Nephron progenitor cell (in vitro differentiated cells): ENCODE measurements at regions not wholly inside any gene's neighbourhood (a gene's known extent, or its start where the extent isn't known, plus 50 kb on each side); places are given as distances from the start of the nearest gene placed in this dataset.

ENCODE experiments used
- DNase-seq: peaks from one replicate; pipeline ENCODE4 v3.0.0; 2021
- H3K27ac Mint-ChIP-seq: 2 replicates; pipeline ENCODE4 v1.8.0; 2021; ENCODE audit warnings: mild to moderate bottlenecking, moderate library complexity, mixed read lengths
- H3K27me3 Mint-ChIP-seq: 2 replicates; pipeline ENCODE4 v1.8.0; 2021; ENCODE audit warnings: mild to moderate bottlenecking, low read depth, mixed read lengths; ENCODE audit not compliant: poor library complexity
- H3K36me3 Mint-ChIP-seq: 2 replicates; pipeline ENCODE4 v1.8.0; 2021; ENCODE audit warnings: low read depth, mixed read lengths
- H3K4me1 Mint-ChIP-seq: 2 replicates; pipeline ENCODE4 v1.8.0; 2021; ENCODE audit warnings: mixed read lengths
- H3K4me3 Mint-ChIP-seq: 2 replicates; pipeline ENCODE4 v1.8.0; 2021; ENCODE audit warnings: mild to moderate bottlenecking, moderate library complexity, mixed read lengths
- H3K9me3 Mint-ChIP-seq: 2 replicates; pipeline ENCODE4 v1.8.0; 2021; ENCODE audit warnings: mild to moderate bottlenecking, moderate library complexity, mixed read lengths
- CTCF ChIP-seq: fragments of 200-600 bp; sonication (generic); IDR thresholded peaks from 2 replicates; pipeline ENCODE4 v1.5.0; 2021; ENCODE audit warnings: antibody characterized with exemption

GRCh38 chr16:6926341-6926740 lies 406.3 kb upstream of the RBFOX1 start:
- no peak overlapping the region for H3K4me3 Mint-ChIP-seq
- H3K27me3 Mint-ChIP-seq = peaks cover 12% of the 10 kb centered on the region
- DNase-seq = no peak
- no peak overlapping the region for H3K27ac Mint-ChIP-seq
- H3K36me3 Mint-ChIP-seq = no peaks in the 10 kb centered on the region
- H3K9me3 Mint-ChIP-seq = peaks cover 1% of the 10 kb centered on the region
- peaks cover 19% of the 10 kb centered on the region for H3K4me1 Mint-ChIP-seq
- no peak for TF ChIP-seq CTCF

DNA sequence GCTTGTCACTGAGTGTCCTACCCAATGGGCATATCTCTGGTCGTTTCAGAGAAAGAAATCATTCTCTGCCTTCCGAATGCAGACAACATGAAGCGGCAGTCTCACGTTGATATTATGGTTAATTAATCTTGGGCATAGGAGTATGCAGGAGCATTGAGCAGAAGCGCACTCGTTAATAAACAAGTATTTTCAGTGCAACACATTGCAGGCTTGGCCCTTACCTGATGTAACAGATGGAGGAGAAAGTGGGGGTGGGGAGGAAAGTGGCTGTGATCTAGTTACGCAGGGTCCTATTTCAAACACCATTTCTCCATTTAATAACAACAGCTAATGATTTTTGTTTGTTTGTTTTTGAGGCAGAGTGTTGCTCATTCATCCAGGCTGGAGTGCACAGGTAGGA lies 414.0 kb upstream of the RBFOX1 start:
- no peak overlapping the region for H3K4me3 Mint-ChIP-seq
- no peak overlapping the region for H3K27ac Mint-ChIP-seq
- no peak for DNase-seq
- peaks cover 17% of the 10 kb centered on the region for H3K27me3 Mint-ChIP-seq
- peaks cover 13% of the 10 kb centered on the region for H3K9me3 Mint-ChIP-seq
- no peak for TF ChIP-seq CTCF
- H3K4me1 Mint-ChIP-seq = no peaks in the 10 kb centered on the region
- no peaks in the 10 kb centered on the region for H3K36me3 Mint-ChIP-seq

GRCh38 chr16:6916946-6917345 lies 415.7 kb upstream of the RBFOX1 start:
- Mint-ChIP-seq H3K27ac (no peak overlapping the region), H3K36me3 (no peaks in the 10 kb centered on the region), H3K4me1 (no peaks in the 10 kb centered on the region), H3K9me3 (peaks cover 13% of the 10 kb centered on the region), H3K4me3 (no peak overlapping the region), H3K27me3 (peaks cover 13% of the 10 kb centered on the region)
- no peak for TF ChIP-seq CTCF
- no peak for DNase-seq

- Mint-ChIP-seq H3K27me3 (peaks cover 19% of the 10 kb centered on the region), H3K4me1 (no peaks in the 10 kb centered on the region), H3K4me3 (no peak overlapping the region), H3K9me3 (no peaks in the 10 kb centered on the region), H3K27ac (peak overlapping the region; percentile 64), H3K36me3 (no peaks in the 10 kb centered on the region)
- no peak for TF ChIP-seq CTCF
- DNase-seq = no peak
Measured at GRCh38 chr16:6913566-6913965, 419.1 kb upstream of the RBFOX1 start.

DNA sequence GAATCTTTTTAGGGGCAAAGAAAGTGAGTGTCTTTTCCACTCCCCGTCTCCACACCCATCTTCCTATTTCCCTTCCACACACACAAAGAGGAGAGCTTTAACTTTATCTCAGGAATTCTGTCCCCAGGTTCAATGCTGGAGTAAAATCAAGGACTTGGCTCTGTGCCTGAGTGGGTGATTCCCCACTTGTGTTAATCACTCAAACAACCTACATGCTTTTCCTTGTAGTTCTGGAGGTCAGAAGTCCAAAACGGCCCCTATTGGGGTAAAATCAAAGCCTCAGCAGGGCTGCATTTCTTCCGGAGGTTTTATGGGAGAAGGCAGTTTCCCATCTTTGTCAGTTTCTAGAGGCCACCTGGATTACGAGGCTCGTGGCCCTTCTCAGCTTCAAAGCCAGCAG lies 422.3 kb upstream of the RBFOX1 start:
- H3K4me1 Mint-ChIP-seq = no peaks in the 10 kb centered on the region
- no peak overlapping the region for H3K27ac Mint-ChIP-seq
- H3K9me3 Mint-ChIP-seq = no peaks in the 10 kb centered on the region
- no peak for TF ChIP-seq CTCF
- no peak for DNase-seq
- peaks cover 17% of the 10 kb centered on the region for H3K27me3 Mint-ChIP-seq
- H3K36me3 Mint-ChIP-seq = no peaks in the 10 kb centered on the region
- H3K4me3 Mint-ChIP-seq = no peak overlapping the region

DNA sequence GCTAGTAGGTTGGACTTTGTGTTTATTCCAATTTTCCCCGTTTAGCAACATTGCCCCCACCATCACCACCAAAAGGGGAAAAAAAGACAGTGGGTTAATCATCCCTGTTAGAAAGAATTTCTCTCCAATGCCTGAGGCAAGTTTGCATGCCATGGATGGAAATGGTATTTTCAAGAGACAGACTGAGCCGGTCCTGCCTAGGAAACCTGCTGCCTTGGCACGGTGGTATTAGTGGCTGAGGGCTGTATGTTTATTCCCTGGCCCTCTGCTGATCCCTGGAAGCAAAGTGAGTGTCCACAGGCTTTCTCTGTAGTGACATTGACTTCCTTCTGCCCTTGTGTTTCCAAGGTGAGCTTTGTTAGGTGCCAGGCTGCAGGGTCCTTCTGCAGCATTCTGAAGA lies 427.0 kb upstream of the RBFOX1 start:
- no peak overlapping the region for H3K4me3 Mint-ChIP-seq
- H3K36me3 Mint-ChIP-seq = no peaks in the 10 kb centered on the region
- no peak for TF ChIP-seq CTCF

More for the DNA sequence above, 427.0 kb upstream of the RBFOX1 start:
- Mint-ChIP-seq H3K9me3 (no peaks in the 10 kb centered on the region), H3K27ac (no peak overlapping the region), H3K4me1 (no peaks in the 10 kb centered on the region), H3K27me3 (peaks cover 26% of the 10 kb centered on the region)
- DNase-seq = no peak
